ENCODE measurements at regions not wholly inside any gene's neighbourhood (a gene's known extent, or its start where the extent isn't known, plus 50 kb on each side); places are given as distances from the start of the nearest gene placed in this dataset.
"Not testable (repeated sequence)": the region's sequence is repeated elsewhere in the genome, so short reads cannot be mapped to it uniquely, and the experiment has no call there.

GRCh38 chr7:142584765-142585164, 164.5 kb upstream of the PRSS1 start:
- TF ChIP-seq CTCF (IDR thresholded peaks at IDR 0.05) (no peak), EP300 (IDR thresholded peaks at IDR 0.05) (no peak), POLR2A (IDR thresholded peaks at IDR 0.05) (no peak)
- H3K27me3 ChIP-seq: no peaks in the 10 kb centered on the region
- no peaks in the 10 kb centered on the region for H3K9me3 ChIP-seq

GRCh38 chr7:142583446-142583845, 165.8 kb upstream of the PRSS1 start:
- no peak overlapping the region for H3K4me3 ChIP-seq
- no peak for DNase-seq (ENCODE audit: low spot score in 2 of 2)
- no peaks in the 10 kb centered on the region for H3K36me3 ChIP-seq
- 23 to 39% methylated on average over 2 of the region's 2 CpGs for WGBS, 2 donors
- no peak for TF ChIP-seq POLR2A (IDR thresholded peaks at IDR 0.05)
- no peak for TF ChIP-seq CTCF (IDR thresholded peaks at IDR 0.05)
- TF ChIP-seq EP300 (IDR thresholded peaks at IDR 0.05): no peak
- H3K27me3 ChIP-seq: no peaks in the 10 kb centered on the region
- H3K27ac ChIP-seq: no peak overlapping the region
- peaks cover 0 to 3% (median 0%) of the 10 kb centered on the region in 4 donors for H3K4me1 ChIP-seq
- no peaks in the 10 kb centered on the region for H3K9me3 ChIP-seq

More at GRCh38 chr7:142584765-142585164, 164.5 kb upstream of the PRSS1 start:
- Histone ChIP-seq H3K27ac (no peak overlapping the region), H3K4me3 (no peak overlapping the region), H3K36me3 (no peaks in the 10 kb centered on the region), H3K4me1 (peaks cover 0 to 3% (median 0%) of the 10 kb centered on the region in 4 donors)
- 70 to 72% methylated on average over 2 of the region's 2 CpGs for WGBS, 2 donors
- DNase-seq (ENCODE audit: low spot score in 2 of 2): no peak

- Histone ChIP-seq H3K9me3 (no peaks in the 10 kb centered on the region), H3K4me1 (peaks cover 0 to 3% (median 0%) of the 10 kb centered on the region in 4 donors), H3K36me3 (no peaks in the 10 kb centered on the region), H3K27me3 (no peaks in the 10 kb centered on the region), H3K27ac (no peak overlapping the region), H3K4me3 (no peak overlapping the region)
- DNase-seq (ENCODE audit: low spot score in 2 of 2): no peak
- no peak for TF ChIP-seq CTCF (IDR thresholded peaks at IDR 0.05)
- WGBS, 2 donors: 94 to 97% methylated on average over 3 of the region's 3 CpGs
These were observed 166.9 kb upstream of the PRSS1 start for GRCh38 chr7:142582351-142582750.

GRCh38 chr7:142581341-142581740, 167.9 kb upstream of the PRSS1 start:
- Histone ChIP-seq H3K27me3 (no peaks in the 10 kb centered on the region), H3K4me1 (peaks cover 0 to 3% (median 0%) of the 10 kb centered on the region in 4 donors), H3K27ac (no peak overlapping the region), H3K36me3 (no peaks in the 10 kb centered on the region), H3K9me3 (no peaks in the 10 kb centered on the region), H3K4me3 (no peak overlapping the region)
- 44 to 47% methylated on average over 4 of the region's 4 CpGs for WGBS, 2 donors
- DNase-seq (ENCODE audit: low spot score in 2 of 2): no peak
- TF ChIP-seq POLR2A (IDR thresholded peaks at IDR 0.05) (no peak), CTCF (IDR thresholded peaks at IDR 0.05) (no peak), EP300 (IDR thresholded peaks at IDR 0.05) (no peak)

GRCh38 chr7:142579946-142580345, 169.3 kb upstream of the PRSS1 start:
- 96 to 100% methylated on average over 1 of the region's 1 CpG for WGBS, 2 donors

GRCh38 chr7:142575351-142575750, 173.9 kb upstream of the PRSS1 start:
- not testable (repeated sequence) for H3K4me1 ChIP-seq; DNase-seq (ENCODE audit: low spot score in 2 of 2); H3K36me3 ChIP-seq; H3K27me3 ChIP-seq; H3K9me3 ChIP-seq; H3K4me3 ChIP-seq; H3K27ac ChIP-seq
- WGBS, 2 donors: 93 to 94% methylated on average over 21 to 24 of the region's 25 CpGs

More at GRCh38 chr7:142579946-142580345, 169.3 kb upstream of the PRSS1 start:
- no peaks in the 10 kb centered on the region for H3K27me3 ChIP-seq
- no peak overlapping the region for H3K27ac ChIP-seq
- H3K4me3 ChIP-seq: no peak overlapping the region
- H3K9me3 ChIP-seq: no peaks in the 10 kb centered on the region
- no peak for DNase-seq (ENCODE audit: low spot score in 2 of 2)
- TF ChIP-seq POLR2A (IDR thresholded peaks at IDR 0.05): no peak
- TF ChIP-seq CTCF (IDR thresholded peaks at IDR 0.05): no peak
- TF ChIP-seq EP300 (IDR thresholded peaks at IDR 0.05): no peak
- no peaks in the 10 kb centered on the region for H3K36me3 ChIP-seq
- peaks cover 0 to 3% (median 0%) of the 10 kb centered on the region in 4 donors for H3K4me1 ChIP-seq

Measured in tibial nerve (tissue), 4 donors.